T-helper 1 cell treated with Interleukin-12 subunit alpha and Interleukin-12 subunit beta and Interleukin-4 antibody, amounts not matched to agents 30 μg/mL and 1 μg/mL, for 36 hours (primary cell): ENCODE measurements at regions not wholly inside any gene's neighbourhood (a gene's known extent, or its start where the extent isn't known, plus 50 kb on each side); places are given as distances from the start of the nearest gene placed in this dataset.

Source experiments
- H3K27ac Mint-ChIP-seq: one replicate; pipeline ENCODE4 v1.8.0; 2021; ENCODE audit warnings: mild to moderate bottlenecking, mixed read lengths
- H3K27me3 Mint-ChIP-seq: one replicate; pipeline ENCODE4 v1.8.0; 2021; ENCODE audit warnings: low read depth, mixed read lengths
- H3K36me3 Mint-ChIP-seq: one replicate; pipeline ENCODE4 v1.8.0; 2021; ENCODE audit warnings: low read depth, mixed read lengths
- H3K4me1 Mint-ChIP-seq: one replicate; pipeline ENCODE4 v1.8.0; 2021; ENCODE audit warnings: low read depth, mixed read lengths
- H3K4me3 Mint-ChIP-seq: one replicate; pipeline ENCODE4 v1.8.0; 2021; ENCODE audit warnings: mild to moderate bottlenecking, moderate library complexity, mixed read lengths
- H3K9me3 Mint-ChIP-seq: one replicate; pipeline ENCODE4 v1.8.0; 2021; ENCODE audit warnings: mixed read lengths

- Mint-ChIP-seq H3K27ac (no peak overlapping the region), H3K4me3 (no peak overlapping the region), H3K27me3 (no peaks in the 10 kb centered on the region), H3K9me3 (no peaks in the 10 kb centered on the region), H3K36me3 (no peaks in the 10 kb centered on the region), H3K4me1 (no peaks in the 10 kb centered on the region)
Observed at GRCh38 chr2:225894236-225894980, 494.9 kb downstream of the NYAP2 start.

GRCh38 chr2:225893151-225893550 is 493.6 kb downstream of the NYAP2 start:
- Mint-ChIP-seq H3K27ac (no peak overlapping the region), H3K9me3 (no peaks in the 10 kb centered on the region)

GRCh38 chr2:225891771-225892170 is 492.3 kb downstream of the NYAP2 start:
- no peaks in the 10 kb centered on the region for H3K27me3 Mint-ChIP-seq
- no peaks in the 10 kb centered on the region for H3K9me3 Mint-ChIP-seq
- no peaks in the 10 kb centered on the region for H3K36me3 Mint-ChIP-seq
- H3K4me3 Mint-ChIP-seq, result no peak overlapping the region
- no peaks in the 10 kb centered on the region for H3K4me1 Mint-ChIP-seq
- H3K27ac Mint-ChIP-seq, result no peak overlapping the region

More at GRCh38 chr2:225893151-225893550, 493.6 kb downstream of the NYAP2 start:
- Mint-ChIP-seq H3K36me3 (no peaks in the 10 kb centered on the region), H3K27me3 (no peaks in the 10 kb centered on the region), H3K4me3 (no peak overlapping the region), H3K4me1 (no peaks in the 10 kb centered on the region)

- Mint-ChIP-seq H3K27me3 (no peaks in the 10 kb centered on the region), H3K9me3 (no peaks in the 10 kb centered on the region), H3K4me1 (no peaks in the 10 kb centered on the region), H3K4me3 (no peak overlapping the region), H3K36me3 (no peaks in the 10 kb centered on the region), H3K27ac (no peak overlapping the region)
Observed at GRCh38 chr2:225891013-225891412, 491.5 kb downstream of the NYAP2 start.

- H3K27ac Mint-ChIP-seq, result no peak overlapping the region
- no peak overlapping the region for H3K4me3 Mint-ChIP-seq
- H3K4me1 Mint-ChIP-seq, result no peaks in the 10 kb centered on the region
- no peaks in the 10 kb centered on the region for H3K36me3 Mint-ChIP-seq
- H3K9me3 Mint-ChIP-seq, result no peaks in the 10 kb centered on the region
- H3K27me3 Mint-ChIP-seq, result no peaks in the 10 kb centered on the region
Observed at GRCh38 chr2:225889452-225889851, 489.9 kb downstream of the NYAP2 start.

- Mint-ChIP-seq H3K27ac (no peak overlapping the region), H3K27me3 (no peaks in the 10 kb centered on the region), H3K36me3 (no peaks in the 10 kb centered on the region), H3K4me1 (no peaks in the 10 kb centered on the region), H3K9me3 (no peaks in the 10 kb centered on the region), H3K4me3 (no peak overlapping the region)
Observed at GRCh38 chr2:225867071-225867470, 467.6 kb downstream of the NYAP2 start.

GRCh38 chr2:225865468-225865867 is 466.0 kb downstream of the NYAP2 start:
- H3K27ac Mint-ChIP-seq, result no peak overlapping the region
- H3K27me3 Mint-ChIP-seq, result no peaks in the 10 kb centered on the region
- no peaks in the 10 kb centered on the region for H3K36me3 Mint-ChIP-seq
- no peak overlapping the region for H3K4me3 Mint-ChIP-seq
- H3K4me1 Mint-ChIP-seq, result no peaks in the 10 kb centered on the region
- no peaks in the 10 kb centered on the region for H3K9me3 Mint-ChIP-seq

- H3K9me3 Mint-ChIP-seq, result no peaks in the 10 kb centered on the region
- H3K4me1 Mint-ChIP-seq, result no peaks in the 10 kb centered on the region
- no peaks in the 10 kb centered on the region for H3K36me3 Mint-ChIP-seq
- no peaks in the 10 kb centered on the region for H3K27me3 Mint-ChIP-seq
- no peak overlapping the region for H3K4me3 Mint-ChIP-seq
- no peak overlapping the region for H3K27ac Mint-ChIP-seq
Observed at GRCh38 chr2:225864394-225864793, 464.9 kb downstream of the NYAP2 start.

- H3K4me1 Mint-ChIP-seq, result no peaks in the 10 kb centered on the region
- H3K27ac Mint-ChIP-seq, result no peak overlapping the region
- H3K4me3 Mint-ChIP-seq, result no peak overlapping the region
- no peaks in the 10 kb centered on the region for H3K36me3 Mint-ChIP-seq
- H3K27me3 Mint-ChIP-seq, result no peaks in the 10 kb centered on the region
- H3K9me3 Mint-ChIP-seq, result no peaks in the 10 kb centered on the region
Observed at GRCh38 chr2:225842939-225843338, 443.4 kb downstream of the NYAP2 start.

GRCh38 chr2:225841314-225841713 is 441.8 kb downstream of the NYAP2 start:
- Mint-ChIP-seq H3K27me3 (no peaks in the 10 kb centered on the region), H3K4me3 (no peak overlapping the region), H3K4me1 (no peaks in the 10 kb centered on the region), H3K27ac (no peak overlapping the region), H3K9me3 (no peaks in the 10 kb centered on the region), H3K36me3 (no peaks in the 10 kb centered on the region)

GRCh38 chr2:225837328-225837727 is 437.8 kb downstream of the NYAP2 start:
- H3K36me3 Mint-ChIP-seq, result no peaks in the 10 kb centered on the region
- no peaks in the 10 kb centered on the region for H3K27me3 Mint-ChIP-seq
- H3K4me1 Mint-ChIP-seq, result no peaks in the 10 kb centered on the region
- H3K9me3 Mint-ChIP-seq, result no peaks in the 10 kb centered on the region
- no peak overlapping the region for H3K27ac Mint-ChIP-seq
- no peak overlapping the region for H3K4me3 Mint-ChIP-seq

- no peaks in the 10 kb centered on the region for H3K4me1 Mint-ChIP-seq
- H3K36me3 Mint-ChIP-seq, result no peaks in the 10 kb centered on the region
- H3K27ac Mint-ChIP-seq, result no peak overlapping the region
- no peaks in the 10 kb centered on the region for H3K9me3 Mint-ChIP-seq
- H3K27me3 Mint-ChIP-seq, result no peaks in the 10 kb centered on the region
- H3K4me3 Mint-ChIP-seq, result no peak overlapping the region
Observed at GRCh38 chr2:225824748-225825449, 425.4 kb downstream of the NYAP2 start.

GRCh38 chr2:225821351-225821750 is 421.8 kb downstream of the NYAP2 start:
- Mint-ChIP-seq H3K36me3 (no peaks in the 10 kb centered on the region), H3K4me1 (no peaks in the 10 kb centered on the region), H3K27ac (no peak overlapping the region), H3K27me3 (no peaks in the 10 kb centered on the region), H3K9me3 (no peaks in the 10 kb centered on the region), H3K4me3 (no peak overlapping the region)

- Mint-ChIP-seq H3K9me3 (no peaks in the 10 kb centered on the region), H3K4me1 (no peaks in the 10 kb centered on the region), H3K27me3 (no peaks in the 10 kb centered on the region), H3K4me3 (no peak overlapping the region), H3K36me3 (no peaks in the 10 kb centered on the region), H3K27ac (no peak overlapping the region)
Observed at GRCh38 chr2:225820826-225821225, 421.3 kb downstream of the NYAP2 start.

- Mint-ChIP-seq H3K9me3 (no peaks in the 10 kb centered on the region), H3K4me1 (no peaks in the 10 kb centered on the region), H3K36me3 (no peaks in the 10 kb centered on the region), H3K27me3 (no peaks in the 10 kb centered on the region), H3K27ac (no peak overlapping the region), H3K4me3 (no peak overlapping the region)
Observed at GRCh38 chr2:225814554-225814953, 415.0 kb downstream of the NYAP2 start.
